HUDEP-2 (cell line): ENCODE measurements at regions not wholly inside any gene's neighbourhood (a gene's known extent, or its start where the extent isn't known, plus 50 kb on each side); places are given as distances from the start of the nearest gene placed in this dataset.
"Not testable (repeated sequence)": the region's sequence is repeated elsewhere in the genome, so short reads cannot be mapped to it uniquely, and the experiment has no call there.

Experiments
- DNase-seq, 76 experiments: peaks; one replicate each; lab custom pipeline; 2025; ENCODE audit not compliant: unreplicated experiment in 76 of 76; lab: John Stamatoyannopoulos, UW

- DNase-seq = no peak
Observed at GRCh38 chr11:121907379-121907778, 208.6 kb downstream of the BLID start.

- no peak for DNase-seq
Observed at GRCh38 chr11:121904148-121904547, 211.9 kb downstream of the BLID start.

- DNase-seq = no peak
Observed at GRCh38 chr11:121901886-121902285, 214.1 kb downstream of the BLID start.

GRCh38 chr11:121901417-121901816 lies 214.6 kb downstream of the BLID start:
- DNase-seq = not testable (repeated sequence)

- DNase-seq = no peak
Observed at GRCh38 chr11:121899520-121899919, 216.5 kb downstream of the BLID start.

GRCh38 chr11:121898903-121899302 lies 217.1 kb downstream of the BLID start:
- DNase-seq = no peak

- DNase-seq = no peak
Observed at GRCh38 chr11:121895919-121896318, 220.1 kb downstream of the BLID start.

- no peak for DNase-seq
Observed at GRCh38 chr11:121894581-121894980, 221.4 kb downstream of the BLID start.

GRCh38 chr11:121892863-121893262 lies 223.2 kb downstream of the BLID start:
- DNase-seq = no peak

GRCh38 chr11:121892131-121892681 lies 223.8 kb downstream of the BLID start:
- no peak for DNase-seq

GRCh38 chr11:121890946-121891515 lies 225.0 kb downstream of the BLID start:
- no peak for DNase-seq

GRCh38 chr11:121890377-121890776 lies 225.6 kb downstream of the BLID start:
- no peak for DNase-seq

- no peak for DNase-seq
Observed at GRCh38 chr11:121889931-121890330, 226.1 kb downstream of the BLID start.

- DNase-seq = no peak
Observed at GRCh38 chr11:121889186-121889585, 226.8 kb downstream of the BLID start.

- DNase-seq = no peak
Observed at GRCh38 chr11:121887976-121888557, 227.9 kb downstream of the BLID start.

- DNase-seq = no peak
Observed at GRCh38 chr11:121887569-121887968, 228.4 kb downstream of the BLID start.

- DNase-seq = no peak
Observed at GRCh38 chr11:121886996-121887395, 229.0 kb downstream of the BLID start.

GRCh38 chr11:121886005-121886734 lies 229.8 kb downstream of the BLID start:
- DNase-seq = no peak

GRCh38 chr11:121884626-121885025 lies 231.4 kb downstream of the BLID start:
- no peak for DNase-seq

GRCh38 chr11:121881806-121882205 lies 234.2 kb downstream of the BLID start:
- DNase-seq = no peak

- DNase-seq = no peak
Observed at GRCh38 chr11:121877152-121877551, 238.9 kb downstream of the BLID start.

- no peak for DNase-seq
Observed at GRCh38 chr11:121873766-121874165, 242.2 kb downstream of the BLID start.
